Glomerular visceral epithelial cell (primary cell): ENCODE measurements at regions not wholly inside any gene's neighbourhood (a gene's known extent, or its start where the extent isn't known, plus 50 kb on each side); places are given as distances from the start of the nearest gene placed in this dataset.

Source experiments
- DNase-seq: peaks from one replicate; pipeline ENCODE4 v3.0.0-alpha.2; 2016; ENCODE audit errors: extremely low spot score

DNA sequence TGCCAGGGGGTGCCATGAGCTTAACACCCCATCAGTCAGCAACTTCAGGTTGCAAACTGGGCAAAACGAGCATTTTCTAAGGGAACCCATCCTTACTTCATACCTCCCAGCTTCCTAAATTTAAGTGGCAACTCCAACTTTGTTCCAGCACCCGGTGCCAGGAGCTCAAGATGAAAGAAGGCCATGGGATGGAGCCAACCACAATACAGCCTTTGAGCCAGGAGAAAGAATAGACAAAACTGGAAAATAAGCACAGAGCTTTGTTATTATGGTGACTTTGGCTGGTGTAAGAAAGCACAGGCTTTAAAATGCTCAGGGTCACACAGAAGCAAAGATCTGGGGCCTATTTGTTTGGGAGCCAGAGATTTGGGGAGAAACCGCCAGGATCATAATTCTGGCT lies 388.7 kb upstream of the MGMT start:
- DNase-seq = no peak

DNA sequence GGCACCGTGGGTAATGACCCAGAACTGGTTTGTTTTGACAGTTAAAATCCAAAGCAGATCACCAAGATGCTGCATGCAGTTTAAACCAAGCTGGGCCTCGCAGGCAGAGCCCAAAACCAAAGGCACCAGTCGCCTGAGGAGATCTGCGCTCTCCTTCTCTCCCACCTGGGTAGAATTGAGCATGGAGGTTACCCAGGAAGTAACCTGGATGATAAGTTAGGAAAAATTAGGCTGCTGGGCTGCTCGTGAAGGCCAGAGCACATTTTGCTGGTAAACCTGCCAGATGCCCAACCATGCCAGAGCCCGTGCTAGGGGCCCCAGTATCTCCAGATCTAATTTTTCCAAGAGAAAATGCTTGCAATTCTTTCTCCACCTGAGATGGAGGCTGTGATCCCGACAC lies 388.3 kb upstream of the MGMT start:
- DNase-seq = no peak

- DNase-seq = no peak
These were observed 387.3 kb upstream of the MGMT start for GRCh38 chr10:129079705-129080104.

DNA sequence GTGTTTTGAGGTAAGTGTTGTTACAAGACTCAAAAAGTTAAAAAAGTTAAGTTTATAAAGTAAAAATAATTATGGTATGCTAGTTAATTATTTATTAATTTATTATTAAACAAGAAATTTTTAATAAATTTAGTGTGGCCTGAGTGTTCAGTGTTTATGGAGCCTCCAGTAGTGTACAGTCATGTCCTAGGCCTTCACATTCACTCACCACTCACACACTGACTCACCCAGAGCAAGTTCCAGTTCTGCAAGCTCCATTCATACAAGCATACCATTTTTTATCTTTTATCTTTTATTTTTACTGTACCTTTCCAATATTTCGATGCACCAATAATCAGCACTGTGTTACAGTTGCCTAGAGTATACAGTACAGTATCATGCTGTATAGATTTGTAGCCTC lies 381.2 kb upstream of the MGMT start:
- no peak for DNase-seq

DNA sequence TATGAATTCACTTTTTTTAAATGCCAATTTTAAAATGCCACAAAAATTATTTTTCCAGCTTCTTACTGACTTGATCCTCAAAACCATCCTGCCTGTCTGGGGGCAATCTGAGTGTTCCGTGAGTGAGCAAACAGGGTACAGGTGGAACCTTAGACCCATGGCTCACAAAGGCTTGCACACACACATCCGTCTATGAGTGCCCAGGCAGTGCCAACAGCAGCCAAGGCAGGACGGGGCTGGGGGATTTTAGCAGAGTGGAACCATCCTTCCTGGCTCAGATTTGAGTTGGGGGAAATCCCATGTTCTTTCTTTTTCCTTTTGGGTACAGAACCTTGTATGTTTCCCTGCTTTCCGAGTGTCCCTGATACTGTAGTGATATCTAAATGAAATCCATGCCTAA lies 377.7 kb upstream of the MGMT start:
- no peak for DNase-seq

DNA sequence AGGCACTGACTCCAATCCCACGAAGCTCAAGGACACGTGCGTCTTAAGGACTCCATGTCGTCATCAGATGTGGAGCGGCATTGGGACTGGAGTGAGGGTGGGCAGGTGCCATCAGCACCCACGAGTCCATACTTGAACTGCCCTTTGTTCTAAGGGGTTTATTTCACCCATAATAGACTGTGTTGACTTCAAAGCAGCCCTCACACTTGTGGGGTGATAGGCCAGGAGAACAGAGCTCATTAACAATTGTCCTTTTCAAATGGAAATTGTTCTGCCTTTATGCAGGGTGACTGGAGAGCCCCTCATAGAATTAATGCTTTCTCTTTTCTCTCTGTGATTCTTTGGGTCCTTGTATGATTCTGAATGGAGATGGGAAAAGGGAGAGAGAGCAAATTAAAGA lies 376.9 kb upstream of the MGMT start:
- no peak for DNase-seq

DNA sequence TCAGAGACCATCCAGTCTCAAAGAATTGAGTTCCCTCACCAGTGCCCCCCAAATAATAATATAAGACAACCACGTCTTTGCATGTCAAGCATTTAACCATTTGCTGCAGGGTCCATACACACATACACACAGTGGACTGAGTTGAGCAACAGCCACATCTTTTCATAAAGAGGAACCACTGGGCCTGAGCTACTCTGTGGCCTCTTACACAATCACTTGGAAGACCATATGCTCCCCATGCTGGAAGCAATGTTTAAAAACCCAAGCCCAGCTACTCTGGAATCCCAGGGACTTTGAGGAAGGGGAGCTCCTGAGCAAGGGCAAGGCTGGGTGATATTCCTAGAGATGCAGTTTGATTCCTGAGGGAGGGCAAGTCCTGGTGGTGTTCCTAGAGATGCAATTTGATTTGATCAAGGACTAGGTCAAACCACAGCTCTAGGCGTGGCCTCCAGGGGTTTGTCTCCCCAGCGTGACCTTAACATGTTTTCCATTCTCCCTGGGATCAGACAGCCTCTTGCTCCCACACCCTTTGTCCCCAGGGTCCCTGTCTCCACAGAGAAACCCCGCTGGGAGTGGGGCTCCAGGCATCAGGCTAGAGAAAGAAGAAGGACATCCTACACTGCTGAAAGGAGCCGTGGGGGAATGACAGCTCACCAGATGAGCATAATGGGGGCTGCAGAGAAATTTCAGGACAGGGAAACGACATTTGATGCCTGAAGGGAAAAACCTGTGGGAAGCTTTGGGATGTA lies 376.2 kb upstream of the MGMT start:
- DNase-seq = no peak

- DNase-seq = no peak
These were observed 373.4 kb upstream of the MGMT start for GRCh38 chr10:129093641-129094040.

GRCh38 chr10:129094233-129094632 lies 372.8 kb upstream of the MGMT start:
- DNase-seq = no peak

- no peak for DNase-seq
These were observed 372.2 kb upstream of the MGMT start for GRCh38 chr10:129094861-129095260.

DNA sequence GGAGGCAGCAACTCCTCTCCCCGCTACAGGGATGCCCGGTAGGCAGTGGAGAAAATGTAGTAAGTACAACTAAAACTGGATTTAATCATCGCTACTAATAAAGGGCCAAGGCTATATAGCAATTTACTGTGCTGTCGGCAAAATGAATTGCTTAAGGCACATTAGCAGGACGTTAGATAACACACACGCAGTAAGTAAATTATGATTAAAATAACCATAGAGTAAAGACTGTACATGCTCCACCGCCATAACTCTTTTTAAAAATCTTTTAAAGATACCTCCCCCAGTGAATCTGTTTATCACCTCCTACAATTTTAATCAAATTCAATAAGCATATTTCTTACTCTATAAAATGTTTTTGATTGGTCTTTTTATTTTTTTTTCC lies 371.4 kb upstream of the MGMT start:
- no peak for DNase-seq

GRCh38 chr10:129096065-129096984 lies 370.7 kb upstream of the MGMT start:
- DNase-seq = no peak

- DNase-seq = no peak
These were observed 369.2 kb upstream of the MGMT start for GRCh38 chr10:129097776-129098330.

DNA sequence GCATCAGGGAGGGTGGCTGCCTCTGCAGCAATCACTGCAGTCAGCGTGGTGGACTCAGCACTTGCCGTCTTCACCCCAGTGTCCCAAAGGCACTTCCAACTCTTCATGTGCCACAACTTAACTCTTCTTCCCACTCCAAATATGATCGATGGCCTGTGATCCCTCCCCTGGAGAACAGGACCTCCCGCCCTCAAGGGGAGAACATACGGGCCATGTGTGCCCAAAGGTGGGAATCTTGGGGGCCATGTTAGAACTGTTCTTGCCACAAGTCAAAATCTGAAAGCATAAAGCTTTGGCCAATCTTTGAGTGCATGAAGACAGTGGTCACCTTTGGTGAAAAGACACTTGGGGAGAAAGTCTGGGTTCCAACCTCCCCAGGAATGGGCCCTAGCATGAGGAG lies 368.5 kb upstream of the MGMT start:
- DNase-seq = no peak

DNA sequence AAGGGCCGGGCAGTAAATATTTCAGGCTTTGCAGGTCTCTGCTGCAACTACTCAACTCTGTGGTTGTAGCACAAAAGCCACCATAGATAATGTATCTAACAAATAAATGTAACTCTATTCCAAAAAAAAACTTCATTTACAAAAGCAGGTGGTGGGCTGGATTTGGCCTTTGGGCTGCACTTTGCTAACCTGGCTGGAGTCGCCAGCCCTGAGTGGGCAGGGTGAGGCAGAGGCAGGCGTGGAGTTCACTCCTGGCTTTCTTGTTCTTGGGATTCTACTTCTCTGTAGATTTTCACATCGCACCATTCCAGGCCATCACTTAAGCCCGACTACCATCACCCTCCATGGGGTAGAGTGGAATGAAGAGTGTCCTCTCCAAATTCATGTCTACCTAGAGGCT lies 367.6 kb upstream of the MGMT start:
- no peak for DNase-seq

- no peak for DNase-seq
These were observed 367.0 kb upstream of the MGMT start for GRCh38 chr10:129099992-129100391.

DNA sequence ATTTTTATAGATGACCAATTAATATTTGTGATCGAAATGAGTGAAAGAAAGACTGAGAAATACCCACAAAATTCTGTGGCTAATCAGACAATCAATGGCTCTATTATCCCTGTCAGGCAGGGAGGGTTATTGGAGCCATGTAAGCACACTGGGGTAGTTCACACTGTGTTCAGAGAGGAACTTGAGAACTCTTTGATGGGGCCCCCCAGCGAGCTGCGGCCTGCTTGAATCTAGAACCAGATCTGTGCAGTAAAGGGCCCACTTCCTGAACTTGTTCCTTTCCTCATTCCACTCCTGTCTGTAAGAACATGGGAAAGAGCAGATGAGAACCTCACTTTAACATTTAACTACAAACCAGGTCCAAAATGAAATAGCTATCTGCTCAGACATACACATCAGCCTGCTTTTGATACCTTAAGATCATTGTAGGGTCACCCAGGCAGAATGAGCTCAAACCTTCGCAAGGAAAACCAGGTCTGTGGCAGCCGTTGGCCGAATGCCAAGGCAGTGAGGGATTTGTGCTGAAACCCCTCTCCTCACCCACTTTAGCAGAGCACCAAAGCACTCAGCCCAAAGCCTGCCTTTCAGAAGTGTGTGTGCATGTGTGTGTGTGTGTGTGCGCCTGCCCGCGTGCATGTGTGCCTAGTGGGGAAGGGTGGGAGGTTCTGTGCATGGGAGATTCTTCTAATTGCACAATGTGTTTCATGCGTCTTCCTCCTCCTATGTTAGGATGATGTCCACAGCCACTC lies 365.6 kb upstream of the MGMT start:
- DNase-seq = no peak

GRCh38 chr10:129102906-129103693 lies 363.9 kb upstream of the MGMT start:
- DNase-seq = no peak

GRCh38 chr10:129104266-129105045 lies 362.6 kb upstream of the MGMT start:
- no peak for DNase-seq

DNA sequence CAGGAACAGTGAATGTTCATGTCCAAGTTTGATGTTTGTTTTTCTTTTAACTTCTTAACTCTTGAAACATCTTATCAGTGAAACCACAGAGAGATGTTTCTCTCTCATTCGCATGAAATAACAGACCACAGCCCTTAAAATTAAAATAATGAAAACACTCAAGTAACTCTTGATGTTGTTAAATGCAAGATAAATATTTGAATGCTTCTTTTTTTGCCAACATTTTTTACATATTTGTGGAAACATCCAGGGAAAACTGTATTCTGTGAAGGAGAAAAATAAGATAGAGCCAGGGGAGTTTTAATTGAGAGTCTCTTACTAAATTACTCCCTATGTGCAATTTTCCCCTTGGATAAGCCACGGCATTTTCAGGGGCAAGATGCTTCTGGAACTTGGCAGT lies 361.8 kb upstream of the MGMT start:
- DNase-seq = no peak

GRCh38 chr10:129106314-129106713 lies 360.7 kb upstream of the MGMT start:
- no peak for DNase-seq
